Sigmoid colon (tissue), 6 donors: ENCODE measurements at regions not wholly inside any gene's neighbourhood (a gene's known extent, or its start where the extent isn't known, plus 50 kb on each side); places are given as distances from the start of the nearest gene placed in this dataset.

ENCODE experiments used
- DNase-seq: peaks from one replicate; pipeline ENCODE4 v3.0.0-alpha.2; 2019
- H3K27ac ChIP-seq, 4 donors: fragments of 200-600 bp; sonication (generic); one replicate each; pipeline ENCODE4 v1.5.1; 2016 to 2019; ENCODE audit warnings: mild to moderate bottlenecking in 1 of 4
- H3K27me3 ChIP-seq, 3 donors: fragments of 200-600 bp; sonication (generic); one replicate each; pipeline ENCODE4 v1.5.1; 2019; ENCODE audit warnings: mild to moderate bottlenecking in 1 of 3
- H3K36me3 ChIP-seq, 4 donors: fragments of 200-600 bp; sonication (generic); one replicate each; pipeline ENCODE4 v1.5.1; 2016 to 2019
- H3K4me1 ChIP-seq, 4 donors: fragments of 200-600 bp; sonication (generic); one replicate each; pipeline ENCODE4 v1.5.1; 2017 to 2019
- H3K4me3 ChIP-seq, 4 donors: fragments of 200-600 bp; sonication (generic); one replicate each; pipeline ENCODE4 v1.5.1; 2017 to 2019; ENCODE audit warnings: mild to moderate bottlenecking in 2 of 4, moderate library complexity in 1 of 4
- H3K9me3 ChIP-seq, 4 donors: fragments of 200-600 bp in 3 of 4; sonication (generic) in 3 of 4; one replicate each; pipeline versions ENCODE4 v1.5.1 to v1.6.1; 2013 to 2019
- CTCF ChIP-seq, 4 experiments: fragments of 450-650 bp in 3 of 4; fragments of 200-600 bp in 1 of 4; IDR thresholded peaks; one replicate each; pipeline ENCODE4 v1.5.1; 2016 to 2019; ENCODE audit warnings: antibody characterized with exemption in 4 of 4, mild to moderate bottlenecking in 3 of 4, moderate library complexity in 2 of 4
- EP300 ChIP-seq, 4 donors: sonication (generic); formaldehyde crosslinking; IDR thresholded peaks; one replicate each; pipeline ENCODE4 v1.6.1; 2017; ENCODE audit warnings: antibody characterized with exemption in 4 of 4
- POLR2A ChIP-seq, 2 donors: fragments of 450-650 bp; IDR thresholded peaks; one replicate each; pipeline ENCODE4 v1.6.1; 2016; ENCODE audit warnings: antibody characterized with exemption in 2 of 2, mild to moderate bottlenecking in 2 of 2, moderate library complexity in 2 of 2
- POLR2AphosphoS5 ChIP-seq, 4 donors: sonication (generic); formaldehyde crosslinking; IDR thresholded peaks; one replicate each; pipeline ENCODE4 v1.6.1; 2017; ENCODE audit warnings: antibody characterized with exemption in 4 of 4
- WGBS, 2 donors: extraction: QIAGEN DNeasy Blood & Tissue Kit; methylation state at CpG; one replicate each; pipeline ENCODE4 v1.1.7; 2013; 5-methylcytosine and 5-hydroxymethylcytosine counted together
- intact Hi-C: fragments of 100-400 bp; cut with DNase I; formaldehyde crosslinking; loops from one replicate; pipeline ENCODE4 v1.15.1; 2023
- donor health status: healthy with polysubstance abuse.
- donor health status: healthy.

DNA sequence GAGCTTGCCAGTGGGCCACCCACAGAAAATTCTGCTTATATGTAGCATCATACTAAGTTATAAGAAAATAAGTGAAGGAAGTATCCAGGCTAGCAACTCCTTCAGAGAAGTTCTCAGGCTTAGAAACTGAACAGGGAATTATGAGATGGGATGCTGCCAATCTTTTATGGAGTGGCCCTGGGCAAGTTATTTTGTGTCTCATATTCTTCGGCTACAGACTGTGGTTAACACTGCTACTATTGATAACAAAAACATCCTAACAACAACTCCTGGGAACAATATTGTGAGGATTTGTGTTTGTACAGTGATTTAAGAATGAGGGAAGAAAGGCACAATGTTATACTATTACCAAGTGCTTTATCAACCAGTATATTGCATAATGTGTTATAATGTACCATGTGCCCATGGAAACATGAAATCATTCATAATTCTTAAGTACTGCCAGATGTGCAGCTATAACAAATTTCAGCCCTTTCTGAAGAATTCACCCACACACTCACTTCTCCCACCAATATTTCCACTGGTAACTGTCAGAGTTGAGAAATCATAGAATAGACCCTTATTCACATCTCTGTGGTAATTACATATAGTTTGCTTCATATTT lies 113.3 kb upstream of the SOX5 start:
- DNase-seq: no peak
- no peaks in the 10 kb centered on the region for H3K27me3 ChIP-seq
- H3K9me3 ChIP-seq: no peaks in the 10 kb centered on the region
- intact Hi-C loops: no loop called here
- H3K36me3 ChIP-seq: no peaks in the 10 kb centered on the region
- no peak overlapping the region for H3K4me3 ChIP-seq
- H3K27ac ChIP-seq: no peak overlapping the region
- TF ChIP-seq POLR2AphosphoS5 (IDR thresholded peaks at IDR 0.05) (no peak), EP300 (IDR thresholded peaks at IDR 0.05) (no peak), POLR2A (IDR thresholded peaks at IDR 0.05) (no peak), CTCF (IDR thresholded peaks at IDR 0.05) (no peak)
- WGBS, 2 donors: 21 to 64% methylated on average over 1 of the region's 1 CpG
- peaks cover 0 to 13% (median 4%) of the 10 kb centered on the region in 4 donors for H3K4me1 ChIP-seq

DNA sequence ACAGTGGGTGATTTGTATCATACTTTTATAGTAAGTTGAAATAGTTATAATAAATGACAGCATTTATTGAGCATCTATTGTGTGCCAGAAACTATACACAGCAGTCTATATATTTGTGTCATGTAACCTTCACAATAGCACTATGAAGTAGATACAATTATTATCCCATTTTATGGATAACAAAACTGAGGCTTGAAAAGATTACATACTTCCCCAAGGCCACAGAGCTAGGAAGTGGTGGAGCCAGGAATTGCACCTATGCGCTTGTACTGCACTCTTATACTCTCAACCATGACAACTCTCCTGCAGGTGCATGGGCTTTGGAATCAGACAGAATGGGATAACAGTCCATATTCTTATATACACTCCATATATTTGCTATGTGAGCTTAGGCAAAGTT lies 110.6 kb upstream of the SOX5 start:
- 97 to 98% methylated on average over 1 of the region's 1 CpG for WGBS, 2 donors
- no peaks in the 10 kb centered on the region for H3K9me3 ChIP-seq
- no peak overlapping the region for H3K27ac ChIP-seq
- H3K4me1 ChIP-seq: no peaks in the 10 kb centered on the region
- no peak for DNase-seq
- TF ChIP-seq POLR2AphosphoS5 (IDR thresholded peaks at IDR 0.05) (no peak), POLR2A (IDR thresholded peaks at IDR 0.05) (no peak)
- intact Hi-C loops: no loop called here
- no peak overlapping the region for H3K4me3 ChIP-seq
- H3K27me3 ChIP-seq: no peaks in the 10 kb centered on the region
- H3K36me3 ChIP-seq: no peaks in the 10 kb centered on the region

DNA sequence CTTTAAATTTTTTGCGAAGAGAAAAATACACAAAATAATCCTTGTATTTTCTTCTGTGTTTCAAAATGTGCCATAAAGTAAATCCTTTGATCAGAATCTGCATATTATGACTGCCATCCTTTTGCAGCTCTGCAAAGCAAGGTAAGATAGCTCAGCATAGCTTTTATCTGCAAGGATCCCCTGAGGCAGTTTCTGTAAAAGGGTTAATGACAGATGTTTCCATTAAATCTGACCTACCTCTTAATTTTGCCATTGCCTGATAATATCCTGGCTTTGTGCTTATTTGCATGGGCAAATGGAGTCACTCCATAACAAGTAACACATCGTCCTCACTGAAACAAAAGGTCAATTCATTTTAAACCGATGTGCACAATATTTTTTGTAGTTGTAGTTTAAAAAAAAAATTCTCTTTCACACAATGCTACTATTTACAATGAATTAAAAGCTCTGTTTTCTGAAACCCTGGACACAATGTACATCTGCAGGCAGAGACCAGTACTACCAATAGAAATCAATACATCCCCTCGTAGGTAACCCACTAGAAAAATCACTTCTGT lies 108.5 kb upstream of the SOX5 start:
- intact Hi-C loops: no loop called here
- TF ChIP-seq POLR2AphosphoS5 (IDR thresholded peaks at IDR 0.05) (no peak), EP300 (IDR thresholded peaks at IDR 0.05) (no peak), CTCF (IDR thresholded peaks at IDR 0.05) (no peak), POLR2A (IDR thresholded peaks at IDR 0.05) (no peak)

GRCh38 chr12:24055747-24056146 lies 106.3 kb upstream of the SOX5 start:
- 24 to 68% methylated on average over 1 of the region's 1 CpG for WGBS, 2 donors
- TF ChIP-seq POLR2AphosphoS5 (IDR thresholded peaks at IDR 0.05) (no peak), POLR2A (IDR thresholded peaks at IDR 0.05) (no peak), CTCF (IDR thresholded peaks at IDR 0.05) (no peak), EP300 (IDR thresholded peaks at IDR 0.05) (no peak)

More for the DNA sequence above, 108.5 kb upstream of the SOX5 start:
- DNase-seq: no peak
- H3K36me3 ChIP-seq: no peaks in the 10 kb centered on the region
- H3K4me1 ChIP-seq: no peaks in the 10 kb centered on the region
- H3K9me3 ChIP-seq: no peaks in the 10 kb centered on the region
- 72 to 87% methylated on average over 4 of the region's 4 CpGs for WGBS, 2 donors
- no peaks in the 10 kb centered on the region for H3K27me3 ChIP-seq
- no peak overlapping the region for H3K4me3 ChIP-seq
- no peak overlapping the region for H3K27ac ChIP-seq

DNA sequence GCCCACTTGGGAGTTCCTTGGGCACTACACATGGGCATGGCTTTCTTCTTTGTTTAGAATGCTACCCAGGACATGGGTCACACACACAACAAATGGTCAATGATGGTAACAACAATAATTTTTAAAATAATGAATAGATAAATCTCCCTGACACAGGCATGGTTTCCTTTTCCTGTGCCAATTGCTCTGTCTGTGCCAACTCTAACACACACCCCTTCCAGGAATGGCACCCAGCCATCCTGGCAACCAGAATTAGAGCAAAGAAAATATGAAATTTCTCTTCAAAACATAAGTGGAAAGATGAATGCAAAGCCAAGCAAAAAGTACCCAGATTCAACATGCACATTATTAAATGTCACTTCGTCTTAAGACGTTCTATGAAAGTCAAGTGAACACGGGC lies 104.9 kb upstream of the SOX5 start:
- no peak for DNase-seq
- intact Hi-C loops: no loop called here
- Histone ChIP-seq H3K4me3 (no peak overlapping the region), H3K27ac (no peak overlapping the region), H3K36me3 (no peaks in the 10 kb centered on the region), H3K27me3 (no peaks in the 10 kb centered on the region), H3K9me3 (no peaks in the 10 kb centered on the region), H3K4me1 (no peaks in the 10 kb centered on the region)
- WGBS, 2 donors: 92 to 95% methylated on average over 3 of the region's 3 CpGs
- TF ChIP-seq CTCF (IDR thresholded peaks at IDR 0.05): no peak
- TF ChIP-seq POLR2A (IDR thresholded peaks at IDR 0.05): no peak
- TF ChIP-seq EP300 (IDR thresholded peaks at IDR 0.05): no peak
- TF ChIP-seq POLR2AphosphoS5 (IDR thresholded peaks at IDR 0.05): no peak

More at GRCh38 chr12:24055747-24056146, 106.3 kb upstream of the SOX5 start:
- intact Hi-C loops: no loop called here
- no peaks in the 10 kb centered on the region for H3K36me3 ChIP-seq
- no peaks in the 10 kb centered on the region for H3K27me3 ChIP-seq
- no peaks in the 10 kb centered on the region for H3K4me1 ChIP-seq
- no peak overlapping the region for H3K4me3 ChIP-seq
- no peak overlapping the region for H3K27ac ChIP-seq
- no peak for DNase-seq
- H3K9me3 ChIP-seq: no peaks in the 10 kb centered on the region
